NCI-H524 treated with DMSO at 0.1 percent for 48 hours (cell line): ENCODE measurements at regions not wholly inside any gene's neighbourhood (a gene's known extent, or its start where the extent isn't known, plus 50 kb on each side); places are given as distances from the start of the nearest gene placed in this dataset.

Experiments used
- DNase-seq: peaks from one replicate; lab custom pipeline; 2025; lab: John Stamatoyannopoulos, UW

DNA sequence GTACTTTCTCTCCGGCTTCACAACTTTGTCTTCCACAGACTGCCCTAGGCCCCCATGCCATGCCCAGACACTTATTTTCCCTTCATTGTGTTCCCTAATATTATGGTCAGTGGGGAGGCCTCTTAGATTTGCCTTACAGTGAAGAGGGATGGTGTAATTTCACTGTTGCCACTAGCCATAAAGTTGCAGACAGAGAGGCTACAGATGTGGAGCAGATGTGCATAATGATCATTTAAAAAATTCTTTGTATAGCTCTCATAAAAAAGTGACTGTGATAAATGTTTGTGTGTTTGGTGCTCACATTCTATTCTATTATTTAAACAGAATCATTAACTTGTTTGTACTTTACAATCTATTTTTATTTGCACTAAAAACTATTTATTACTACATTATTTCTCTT, 67.5 kb upstream of the FN1 start:
- DNase-seq: no peak

DNA sequence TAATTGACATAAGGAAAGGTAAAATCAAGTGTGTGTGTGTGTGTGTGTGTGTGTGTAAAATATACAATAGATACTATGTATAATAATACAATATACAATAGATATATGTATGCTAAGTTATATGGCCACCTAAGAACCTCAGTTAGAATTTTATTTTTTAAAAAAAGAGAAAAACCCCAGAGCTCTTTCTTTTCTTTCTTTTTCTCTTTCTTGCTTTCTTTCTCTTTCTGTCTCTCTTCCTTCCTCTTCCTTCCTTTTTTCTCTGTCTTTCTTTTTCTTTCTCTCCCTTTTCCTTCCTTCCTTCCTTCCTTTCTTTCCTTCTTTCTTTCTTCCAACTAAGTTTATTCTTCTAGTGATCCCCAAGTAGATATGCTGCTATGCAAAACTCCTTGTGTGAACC, 64.6 kb upstream of the FN1 start:
- no peak for DNase-seq

GRCh38 chr2:215499331-215499730, 63.5 kb upstream of the FN1 start:
- no peak for DNase-seq

GRCh38 chr2:215498431-215498830, 62.6 kb upstream of the FN1 start:
- no peak for DNase-seq

DNA sequence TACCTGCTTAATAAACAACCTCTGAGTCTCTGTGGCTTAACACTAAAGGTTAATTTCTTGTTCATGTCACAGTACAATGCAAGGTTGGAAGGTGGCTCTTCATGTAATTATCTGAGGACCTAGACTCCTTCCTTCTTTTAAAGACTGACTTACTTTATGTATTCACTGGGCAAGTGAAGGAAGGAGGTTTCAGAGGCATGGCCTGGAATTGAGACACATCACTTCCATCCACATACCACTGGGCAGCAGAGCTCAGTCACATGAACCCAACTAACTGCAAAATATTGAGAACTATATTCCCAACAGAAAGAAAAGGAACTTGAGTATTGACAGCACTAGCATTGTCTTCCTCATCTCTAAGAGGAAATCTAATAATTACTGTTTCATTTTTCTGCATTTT, 57.5 kb upstream of the FN1 start:
- DNase-seq: no peak

DNA sequence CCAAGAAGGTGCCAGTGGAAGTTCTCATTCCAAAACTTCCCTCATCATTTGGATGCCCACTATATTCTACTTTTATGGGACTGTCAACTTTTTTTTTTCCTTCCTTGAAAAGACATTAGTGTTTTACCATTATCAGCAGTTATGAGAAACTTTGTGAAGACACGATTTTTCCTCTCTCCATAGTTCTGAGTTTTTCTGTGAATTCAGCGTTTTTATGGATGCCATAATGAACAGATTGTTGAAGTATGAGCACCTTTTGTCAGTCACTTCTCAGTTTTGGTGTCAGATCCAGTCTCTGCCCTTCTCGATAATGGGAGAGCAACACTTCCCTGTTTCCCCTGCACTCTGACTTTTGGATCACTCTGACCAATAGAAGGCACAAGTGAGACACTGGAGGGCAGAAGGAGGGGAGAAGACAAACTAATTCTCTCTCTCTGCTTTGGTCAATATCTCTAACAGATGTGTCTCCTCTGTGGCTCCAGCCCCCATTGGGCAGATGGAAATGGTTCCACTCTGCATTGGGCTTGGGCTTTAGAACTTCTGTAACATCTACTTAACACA, 53.5 kb upstream of the FN1 start:
- DNase-seq: no peak

DNA sequence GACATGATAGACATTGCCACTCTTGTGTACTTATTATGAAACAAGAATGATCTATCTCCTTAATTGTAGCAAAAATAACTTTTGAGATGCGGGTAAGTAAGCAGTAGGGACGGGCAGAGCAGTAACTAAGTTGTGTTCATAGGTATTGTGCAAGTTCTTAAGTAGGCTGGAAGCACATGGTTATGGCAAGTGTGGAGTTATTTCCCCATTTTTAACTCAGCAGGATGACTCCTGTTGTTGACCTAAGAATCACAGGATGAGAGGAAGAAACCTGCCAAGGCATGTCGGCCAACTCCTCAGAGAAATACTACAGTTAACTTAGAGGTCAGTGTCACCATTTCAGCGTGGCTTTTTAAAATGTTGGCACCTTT, 51.1 kb upstream of the FN1 start:
- DNase-seq: no peak

DNA sequence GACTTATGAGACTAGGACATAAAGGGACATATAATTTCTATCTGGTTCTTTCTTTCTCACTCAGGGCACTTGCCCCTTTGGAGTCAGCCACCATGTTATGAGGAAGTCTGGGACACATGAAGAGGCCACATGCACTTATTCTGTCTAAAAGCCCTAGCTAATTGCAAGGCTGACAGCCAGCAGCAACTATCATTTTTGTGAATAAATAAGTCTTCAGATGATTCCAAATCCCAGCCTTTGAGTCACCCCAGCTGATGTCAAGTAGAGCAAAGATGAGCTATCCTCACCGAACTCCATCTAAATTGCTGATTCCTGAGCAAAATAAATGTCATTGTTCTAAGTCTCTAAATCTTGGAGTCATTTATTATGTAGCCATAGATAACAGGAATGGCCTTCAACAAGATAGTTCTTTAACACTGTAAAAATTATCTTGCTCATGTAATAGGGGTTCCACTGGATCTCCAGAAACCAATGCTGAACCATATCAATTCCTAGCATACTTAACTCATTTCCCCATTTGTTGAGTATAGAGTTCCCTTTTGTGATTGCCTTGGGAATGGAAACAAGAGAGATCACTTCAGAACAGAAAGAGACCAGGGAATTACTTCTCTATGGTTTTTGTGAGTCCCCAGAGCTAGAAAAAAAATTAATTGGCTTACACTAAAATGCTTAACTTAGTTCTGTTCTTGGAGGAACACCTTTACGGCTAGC, 50.6 kb upstream of the FN1 start:
- DNase-seq: no peak
